GM18526 (cell line): ENCODE measurements at regions not wholly inside any gene's neighbourhood (a gene's known extent, or its start where the extent isn't known, plus 50 kb on each side); places are given as distances from the start of the nearest gene placed in this dataset.

Experiments used
- POLR2A ChIP-seq: IDR thresholded peaks from 3 replicates; pipeline ENCODE4 v1.6.1; 2011; ENCODE audit not compliant: insufficient read length; ENCODE audit errors: extremely low read depth

DNA sequence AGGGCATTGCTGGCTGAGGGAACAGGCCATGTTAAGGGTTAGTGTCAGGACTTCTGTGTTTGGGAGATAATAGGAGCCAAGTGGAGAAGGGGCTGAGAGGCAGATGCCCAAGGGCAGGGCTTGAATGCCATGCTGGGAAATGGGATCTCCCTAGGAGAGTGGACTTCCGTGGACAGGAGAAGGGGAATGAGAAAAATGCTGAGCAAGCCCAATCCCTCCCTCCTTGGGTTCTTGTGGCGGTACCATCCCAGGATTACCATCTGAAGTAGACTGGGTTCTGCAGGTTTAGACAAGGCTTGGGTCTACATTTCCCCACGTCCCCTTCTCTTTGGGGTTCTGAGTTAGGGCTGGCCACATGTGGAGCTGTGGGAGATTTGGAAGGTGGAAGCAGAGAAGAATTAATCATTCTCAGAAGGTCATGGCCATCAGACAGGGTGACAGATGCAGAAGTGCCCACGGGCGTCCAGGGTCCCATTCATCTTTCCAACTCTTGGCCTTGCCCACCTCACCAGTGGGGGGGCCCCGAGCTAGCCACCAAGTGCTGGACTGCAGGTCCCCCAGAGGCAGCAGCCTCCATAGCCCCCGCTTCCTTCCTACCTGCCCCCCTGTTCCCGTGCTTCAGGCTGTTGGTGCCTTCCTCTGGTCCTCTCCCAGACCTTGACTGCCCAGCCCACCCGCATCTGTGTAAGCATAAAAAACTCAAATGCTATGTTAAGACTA, 354.8 kb downstream of the RPS24 start:
- no peak for TF ChIP-seq POLR2A

GRCh38 chr10:78389419-78389818, 355.8 kb downstream of the RPS24 start:
- TF ChIP-seq POLR2A = no peak

GRCh38 chr10:78390051-78390450, 356.4 kb downstream of the RPS24 start:
- no peak for TF ChIP-seq POLR2A

- no peak for TF ChIP-seq POLR2A
Observed at GRCh38 chr10:78390817-78391216, 357.2 kb downstream of the RPS24 start.

GRCh38 chr10:78391585-78391984, 357.9 kb downstream of the RPS24 start:
- TF ChIP-seq POLR2A = no peak

GRCh38 chr10:78392197-78392596, 358.5 kb downstream of the RPS24 start:
- no peak for TF ChIP-seq POLR2A

- TF ChIP-seq POLR2A = no peak
Observed at GRCh38 chr10:78393094-78393493, 359.4 kb downstream of the RPS24 start.

GRCh38 chr10:78394047-78394446, 360.4 kb downstream of the RPS24 start:
- no peak for TF ChIP-seq POLR2A

GRCh38 chr10:78395162-78395561, 361.5 kb downstream of the RPS24 start:
- TF ChIP-seq POLR2A = no peak

DNA sequence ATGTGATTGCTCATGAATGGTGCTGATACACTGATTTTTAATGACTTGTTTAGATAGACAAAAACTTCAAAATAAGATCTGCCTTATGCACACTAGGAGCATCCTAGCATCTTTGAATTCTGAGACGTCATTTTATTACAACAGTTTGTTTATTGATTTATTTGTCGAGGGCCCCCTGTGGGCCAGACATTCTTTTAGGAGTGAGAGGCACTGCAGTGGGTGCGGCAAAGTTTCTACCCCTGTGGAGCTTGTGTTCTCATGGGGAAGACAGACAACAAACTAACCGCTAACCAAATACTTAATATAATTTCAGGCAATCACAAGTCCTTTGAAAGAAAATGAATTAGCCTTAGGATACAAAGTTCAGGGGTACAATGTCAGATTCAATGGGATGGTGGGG, 363.1 kb downstream of the RPS24 start:
- TF ChIP-seq POLR2A = no peak

GRCh38 chr10:78397786-78398185, 364.1 kb downstream of the RPS24 start:
- no peak for TF ChIP-seq POLR2A

DNA sequence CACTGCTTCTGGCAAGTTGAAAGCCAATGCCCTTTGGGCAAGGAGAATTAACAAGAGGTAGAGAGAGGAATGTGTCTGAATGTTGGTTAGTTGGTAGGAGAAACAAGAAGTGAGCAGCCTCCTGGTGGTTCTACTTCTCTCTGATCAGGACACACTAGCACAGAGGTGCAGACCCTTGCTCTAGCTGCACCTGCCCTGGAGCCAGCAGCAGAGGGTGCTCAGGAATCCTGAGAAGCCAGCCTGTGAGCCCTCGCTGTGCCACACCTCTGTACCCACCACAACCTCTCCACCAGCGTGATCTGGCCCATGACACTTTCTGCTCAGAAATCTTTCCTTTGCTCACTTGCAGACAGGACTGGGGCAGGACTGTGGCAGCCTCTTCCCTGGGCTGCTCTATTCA, 364.7 kb downstream of the RPS24 start:
- no peak for TF ChIP-seq POLR2A

- TF ChIP-seq POLR2A = no peak
Observed at GRCh38 chr10:78401624-78402367, 368.1 kb downstream of the RPS24 start.

GRCh38 chr10:78402591-78402990, 368.9 kb downstream of the RPS24 start:
- TF ChIP-seq POLR2A = no peak

GRCh38 chr10:78403781-78404180, 370.1 kb downstream of the RPS24 start:
- TF ChIP-seq POLR2A = no peak

GRCh38 chr10:78404296-78404695, 370.6 kb downstream of the RPS24 start:
- no peak for TF ChIP-seq POLR2A

- no peak for TF ChIP-seq POLR2A
Observed at GRCh38 chr10:78405231-78405630, 371.6 kb downstream of the RPS24 start.
